Activated CD8-positive, alpha-beta T cell treated with anti-CD3 and anti-CD28 coated beads, Interleukin-2, amount 10 ng/mL, durations not matched to agents 7 days and 5 days (primary cell): ENCODE measurements at regions not wholly inside any gene's neighbourhood (a gene's known extent, or its start where the extent isn't known, plus 50 kb on each side); places are given as distances from the start of the nearest gene placed in this dataset.
"Not testable (repeated sequence)": the region's sequence is repeated elsewhere in the genome, so short reads cannot be mapped to it uniquely, and the experiment has no call there.

Experiments used
- ATAC-seq: fragments of 150-1000 bp; cut with Tn5 transposase; one replicate; pipeline ENCODE4 v1.10.0; 2021; ENCODE audit warnings: moderate library complexity
- CTCF ChIA-PET: fragments of 350-600 bp; sonication (Branson Sonifier 250); formaldehyde crosslinking; loops from one replicate; lab custom pipeline; 2021; ENCODE audit warnings: antibody characterized with exemption; lab: Charles Lee
- POLR2A ChIA-PET: fragments of 350-600 bp; sonication (Branson Sonifier 250); formaldehyde crosslinking; loops from one replicate; lab custom pipeline; 2021; ENCODE audit warnings: antibody characterized with exemption; lab: Charles Lee
- DNase-seq: peaks from one replicate; pipeline ENCODE4 v3.0.0-alpha.2; 2020
- H3K27ac Mint-ChIP-seq: one replicate; pipeline ENCODE4 v1.8.0; 2021; ENCODE audit warnings: mild to moderate bottlenecking, mixed read lengths
- H3K27me3 Mint-ChIP-seq: one replicate; pipeline ENCODE4 v1.8.0; 2021; ENCODE audit warnings: low read depth, mixed read lengths
- H3K36me3 Mint-ChIP-seq: one replicate; pipeline ENCODE4 v1.8.0; 2021; ENCODE audit warnings: low read depth, mixed read lengths
- H3K4me1 Mint-ChIP-seq: one replicate; pipeline ENCODE4 v1.8.0; 2021; ENCODE audit warnings: low read depth, mixed read lengths
- H3K4me3 Mint-ChIP-seq: one replicate; pipeline ENCODE4 v1.8.0; 2021; ENCODE audit warnings: mild to moderate bottlenecking, mixed read lengths
- H3K9me3 Mint-ChIP-seq: one replicate; pipeline ENCODE4 v1.8.0; 2022; ENCODE audit warnings: mixed read lengths; ENCODE audit not compliant: insufficient read depth

DNA sequence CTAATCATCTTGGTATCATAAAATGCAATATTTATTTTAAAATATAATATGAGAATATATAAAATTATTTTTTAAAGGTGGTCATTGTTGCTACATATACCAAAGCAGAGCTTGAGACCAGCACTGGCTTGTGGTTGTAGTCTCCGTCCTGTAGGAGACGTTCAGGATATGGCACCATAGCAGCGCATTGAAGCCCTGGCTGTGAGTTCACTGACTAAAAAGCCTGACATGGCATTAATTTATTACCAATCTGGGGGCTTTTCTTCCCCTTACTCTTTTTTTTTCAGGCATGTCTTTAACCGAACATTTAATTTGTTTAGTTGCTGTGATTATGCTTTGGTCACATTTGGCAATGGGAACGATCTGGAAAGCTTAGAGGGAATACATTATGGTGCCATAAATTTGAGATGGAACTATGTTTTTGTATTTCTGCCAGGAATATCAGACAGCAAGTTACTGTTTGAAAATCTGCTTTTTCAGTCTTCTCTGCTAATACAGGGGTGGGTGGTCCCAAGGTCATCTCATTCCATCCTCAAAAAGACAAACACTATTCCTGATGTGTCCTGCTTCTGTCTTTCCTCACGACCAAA lies 108.5 kb downstream of the ZIC4 start:
- Mint-ChIP-seq H3K4me3 (no peak overlapping the region), H3K4me1 (no peaks in the 10 kb centered on the region), H3K36me3 (no peaks in the 10 kb centered on the region), H3K9me3 (no peaks in the 10 kb centered on the region), H3K27me3 (no peaks in the 10 kb centered on the region), H3K27ac (no peak overlapping the region)
- ATAC-seq (no peak), DNase-seq (no peak)
- ChIA-PET POLR2A (no interaction called here), CTCF (no interaction called here)

DNA sequence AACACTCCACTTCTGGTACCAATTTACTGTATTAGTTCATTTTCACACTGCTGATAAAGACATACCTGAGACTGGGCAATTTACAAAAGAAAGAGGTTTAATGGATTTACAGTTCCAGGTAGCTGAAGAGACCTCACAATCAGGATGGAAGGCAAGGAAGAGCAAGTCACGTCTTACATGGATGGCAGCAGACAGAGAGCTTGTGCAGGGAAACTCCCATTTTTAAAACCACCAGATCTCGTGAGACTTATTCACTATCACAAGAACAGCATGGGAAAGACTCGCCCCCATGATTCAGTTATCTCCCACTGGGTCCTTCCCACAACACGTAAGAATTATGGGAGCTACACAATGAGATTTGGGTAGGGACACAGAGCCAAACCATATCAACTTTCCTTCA lies 119.0 kb downstream of the ZIC4 start:
- H3K4me1 Mint-ChIP-seq, H3K4me3 Mint-ChIP-seq, DNase-seq, ATAC-seq, H3K36me3 Mint-ChIP-seq, CTCF ChIA-PET, H3K9me3 Mint-ChIP-seq, H3K27ac Mint-ChIP-seq, H3K27me3 Mint-ChIP-seq, POLR2A ChIA-PET: not testable (repeated sequence)

DNA sequence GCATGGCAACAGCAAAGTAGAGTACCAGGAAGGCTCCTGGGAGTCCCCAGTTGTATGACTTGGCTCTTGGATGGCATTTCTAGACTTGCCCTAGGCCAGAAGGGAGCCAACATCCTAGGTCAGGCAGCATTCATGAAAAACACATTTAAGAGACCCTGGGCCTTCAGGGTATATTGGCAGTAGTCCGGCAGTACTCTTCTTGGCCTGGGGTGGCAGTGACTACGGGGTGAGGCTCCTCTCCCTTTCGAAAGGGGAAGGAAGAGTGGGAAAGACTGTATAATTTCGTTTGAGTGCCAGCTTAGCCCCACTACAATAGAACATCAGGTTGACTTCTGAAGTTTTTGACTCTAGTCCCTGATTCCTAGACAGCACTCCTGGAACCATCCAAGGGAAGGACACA lies 136.4 kb downstream of the ZIC4 start:
- Mint-ChIP-seq H3K4me1 (no peaks in the 10 kb centered on the region), H3K36me3 (no peaks in the 10 kb centered on the region), H3K27ac (no peak overlapping the region), H3K4me3 (no peak overlapping the region), H3K27me3 (no peaks in the 10 kb centered on the region), H3K9me3 (peaks cover 15% of the 10 kb centered on the region)
- ChIA-PET POLR2A (no interaction called here), CTCF (no interaction called here)
- ATAC-seq (no peak), DNase-seq (no peak)

DNA sequence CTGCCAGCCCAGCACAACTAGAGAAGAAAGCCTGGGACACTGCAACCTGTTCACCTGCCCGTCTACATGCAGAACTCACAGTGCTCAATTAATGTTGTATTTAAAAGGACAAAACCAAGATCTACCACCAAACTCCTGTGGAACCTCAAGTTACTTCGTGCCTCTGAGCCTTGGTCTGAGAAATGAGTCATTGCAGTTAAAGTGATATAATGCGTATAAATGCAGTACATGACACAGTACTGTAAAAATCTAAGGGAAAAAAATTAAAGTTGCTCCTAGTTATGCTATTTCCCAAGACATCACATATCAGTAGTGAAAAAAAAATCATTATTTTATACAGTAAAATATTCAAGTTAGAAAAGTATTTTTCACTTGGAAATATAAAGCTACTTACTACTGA lies 138.9 kb downstream of the ZIC4 start:
- no peaks in the 10 kb centered on the region for H3K4me1 Mint-ChIP-seq
- H3K4me3 Mint-ChIP-seq, result no peak overlapping the region
- DNase-seq (no peak), ATAC-seq (no peak)
- POLR2A ChIA-PET, result no interaction called here
- peaks cover 8% of the 10 kb centered on the region for H3K9me3 Mint-ChIP-seq
- H3K36me3 Mint-ChIP-seq, result no peaks in the 10 kb centered on the region
- CTCF ChIA-PET, result no interaction called here
- H3K27me3 Mint-ChIP-seq, result no peaks in the 10 kb centered on the region
- H3K27ac Mint-ChIP-seq, result no peak overlapping the region

DNA sequence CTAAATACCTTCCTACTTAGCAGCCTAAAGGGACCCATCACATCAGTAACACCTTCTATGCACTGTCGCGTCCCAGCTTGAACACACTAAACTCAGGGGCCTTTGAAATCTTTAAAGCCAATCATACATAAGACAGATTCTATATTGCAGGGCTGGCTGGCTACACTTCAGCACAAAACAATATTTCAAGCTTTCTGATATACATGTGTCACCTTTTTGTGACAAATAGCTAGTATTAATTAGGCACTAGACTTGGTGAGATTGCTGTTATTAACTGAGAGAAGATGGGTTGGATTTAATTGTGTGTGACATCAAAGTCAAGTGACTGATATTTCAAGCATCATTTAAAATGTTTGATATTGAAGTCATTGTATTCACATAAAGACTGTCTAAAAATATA lies 148.4 kb downstream of the ZIC4 start:
- no peak for DNase-seq
- H3K36me3 Mint-ChIP-seq, result no peaks in the 10 kb centered on the region

DNA sequence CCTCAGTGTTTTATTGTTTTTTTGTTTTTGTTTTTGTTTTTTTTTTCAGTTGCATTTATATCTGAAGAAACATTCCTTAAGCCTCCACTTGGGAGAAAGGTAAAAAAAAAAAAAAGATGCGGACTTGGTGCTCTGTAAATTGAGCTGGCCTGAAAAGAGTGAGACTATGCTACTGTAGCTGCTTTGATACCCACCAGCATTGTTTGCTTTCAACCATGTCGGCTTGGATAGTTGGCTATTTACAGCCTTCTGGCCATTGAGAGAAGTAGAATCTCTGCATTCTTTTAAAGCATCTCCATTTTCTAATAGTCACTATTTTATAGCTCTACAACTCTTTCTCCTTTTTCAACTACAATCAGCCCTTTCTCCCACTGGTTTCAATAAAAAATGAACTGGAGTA lies 149.6 kb downstream of the ZIC4 start:
- ChIA-PET POLR2A (no interaction called here), CTCF (no interaction called here)
- Mint-ChIP-seq H3K4me3 (no peak overlapping the region), H3K27ac (no peak overlapping the region), H3K9me3 (no peaks in the 10 kb centered on the region), H3K36me3 (no peaks in the 10 kb centered on the region), H3K4me1 (no peaks in the 10 kb centered on the region), H3K27me3 (no peaks in the 10 kb centered on the region)
- DNase-seq (no peak), ATAC-seq (no peak)

More for the DNA sequence above, 148.4 kb downstream of the ZIC4 start:
- no peak overlapping the region for H3K4me3 Mint-ChIP-seq
- H3K4me1 Mint-ChIP-seq, result no peaks in the 10 kb centered on the region
- ATAC-seq, result no peak
- H3K27ac Mint-ChIP-seq, result no peak overlapping the region
- no peaks in the 10 kb centered on the region for H3K9me3 Mint-ChIP-seq
- no peaks in the 10 kb centered on the region for H3K27me3 Mint-ChIP-seq
- CTCF ChIA-PET, result no interaction called here
- POLR2A ChIA-PET, result no interaction called here

DNA sequence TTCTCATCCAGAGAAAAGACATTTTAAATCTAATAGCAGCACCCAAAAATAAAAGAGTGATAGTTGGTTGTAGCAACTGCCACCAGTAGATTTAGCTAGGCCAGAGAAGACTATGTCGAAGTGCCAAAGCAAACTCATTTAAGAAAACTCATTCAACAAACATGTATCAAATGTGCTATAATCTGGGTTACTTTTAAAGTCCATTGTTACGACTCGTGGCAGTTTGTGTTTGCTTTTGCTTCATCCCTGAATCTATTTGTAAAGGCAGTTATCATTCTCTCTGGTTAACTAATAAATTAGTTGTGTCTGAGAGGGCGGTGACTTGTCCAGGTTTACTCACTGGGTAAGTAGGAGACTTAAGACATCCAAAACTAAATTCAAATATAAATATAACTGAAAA lies 159.4 kb downstream of the ZIC4 start:
- Mint-ChIP-seq H3K4me3 (no peak overlapping the region), H3K4me1 (no peaks in the 10 kb centered on the region), H3K9me3 (no peaks in the 10 kb centered on the region), H3K36me3 (no peaks in the 10 kb centered on the region), H3K27me3 (no peaks in the 10 kb centered on the region), H3K27ac (no peak overlapping the region)
- ChIA-PET CTCF (no interaction called here), POLR2A (no interaction called here)
- no peak for DNase-seq
- no peak for ATAC-seq

DNA sequence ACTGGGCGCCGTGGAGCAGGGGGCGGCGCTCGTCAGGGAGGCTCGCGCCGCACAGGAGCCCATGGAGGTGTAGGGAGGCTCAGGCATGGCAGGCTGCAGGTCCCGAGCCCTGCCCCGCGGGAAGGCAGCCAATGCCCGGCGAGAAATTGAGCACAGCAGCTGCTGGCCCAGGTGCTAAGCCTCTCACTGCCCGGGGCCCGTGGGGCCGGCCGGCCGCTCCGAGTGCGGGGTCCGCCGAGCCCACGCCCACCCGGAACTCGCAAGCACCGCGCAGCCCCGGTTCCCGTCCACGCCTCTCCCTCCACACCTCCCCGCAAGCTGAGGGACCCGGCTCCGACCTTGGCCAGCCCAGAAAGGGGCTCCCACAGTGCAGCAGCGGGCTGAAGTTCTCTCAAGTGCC lies 160.7 kb downstream of the ZIC4 start:
- CTCF ChIA-PET, POLR2A ChIA-PET, H3K27ac Mint-ChIP-seq, H3K4me3 Mint-ChIP-seq, ATAC-seq, H3K27me3 Mint-ChIP-seq, H3K36me3 Mint-ChIP-seq, H3K4me1 Mint-ChIP-seq, DNase-seq, H3K9me3 Mint-ChIP-seq: not testable (repeated sequence)

DNA sequence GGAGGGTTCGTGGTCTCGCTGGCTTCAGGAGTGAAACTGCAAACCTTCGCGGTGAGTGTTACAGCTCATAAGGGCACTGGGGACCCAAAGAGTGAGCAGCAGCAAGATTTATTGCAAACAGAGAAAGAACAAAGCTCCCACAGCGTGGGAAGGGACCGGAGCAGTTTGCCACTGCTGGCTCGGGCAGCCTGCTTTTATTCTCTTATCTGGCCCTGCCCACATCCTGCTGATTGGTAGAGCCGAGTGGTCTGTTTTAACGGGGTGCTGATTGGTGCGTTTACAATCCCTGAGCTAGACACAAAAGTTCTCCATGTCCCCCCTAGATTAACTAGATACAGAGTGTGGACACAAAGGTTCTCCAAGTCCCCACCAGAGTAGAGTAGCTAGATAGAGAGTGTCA lies 161.3 kb downstream of the ZIC4 start:
- CTCF ChIA-PET, H3K27me3 Mint-ChIP-seq, H3K4me1 Mint-ChIP-seq: not testable (repeated sequence)

DNA sequence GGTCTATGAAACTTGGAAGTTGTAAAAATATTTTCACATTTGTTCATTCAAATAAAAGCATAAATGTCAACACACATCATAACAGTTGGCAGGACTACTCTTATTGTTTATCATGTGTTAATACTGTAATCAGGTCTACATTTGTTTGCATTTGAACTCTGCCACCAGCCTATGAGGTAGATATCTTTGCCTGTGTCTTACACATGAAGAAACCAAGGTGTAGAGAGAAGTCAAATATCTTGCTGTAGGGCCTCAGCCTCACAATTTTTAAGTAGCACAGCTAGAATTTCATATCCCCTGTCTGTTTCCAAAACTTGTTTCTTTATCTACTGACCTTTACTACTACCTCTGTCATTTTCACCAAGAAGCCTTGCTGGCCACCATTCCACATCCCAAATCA lies 161.9 kb downstream of the ZIC4 start:
- POLR2A ChIA-PET, result no interaction called here
- ATAC-seq (no peak), DNase-seq (no peak)
- Mint-ChIP-seq H3K27me3 (no peaks in the 10 kb centered on the region), H3K36me3 (no peaks in the 10 kb centered on the region), H3K9me3 (no peaks in the 10 kb centered on the region), H3K4me1 (no peaks in the 10 kb centered on the region), H3K4me3 (no peak overlapping the region), H3K27ac (no peak overlapping the region)
- CTCF ChIA-PET, result no interaction called here

More for the DNA sequence above, 161.3 kb downstream of the ZIC4 start:
- DNase-seq, H3K4me3 Mint-ChIP-seq, ATAC-seq, H3K27ac Mint-ChIP-seq, H3K36me3 Mint-ChIP-seq, H3K9me3 Mint-ChIP-seq, POLR2A ChIA-PET: not testable (repeated sequence)

DNA sequence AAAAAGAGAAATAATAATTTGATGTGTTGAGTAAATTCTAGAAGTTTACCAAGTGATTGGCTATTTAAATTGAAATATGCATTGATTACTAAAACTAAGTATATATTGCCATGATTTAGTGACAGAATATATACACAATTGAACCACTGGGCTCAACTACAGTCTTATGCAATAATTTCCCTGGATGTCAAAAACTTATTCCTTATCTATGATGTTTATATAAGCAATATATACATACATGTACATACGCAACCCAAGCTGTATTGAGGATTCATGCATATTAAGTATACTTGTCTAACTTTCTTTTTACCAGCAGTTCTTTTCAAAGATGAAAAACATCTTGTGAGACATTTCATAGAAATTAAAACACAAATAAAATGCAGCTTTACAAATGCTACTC lies 165.8 kb downstream of the ZIC4 start:
- CTCF ChIA-PET, result no interaction called here
- H3K27ac Mint-ChIP-seq, result no peak overlapping the region
- H3K36me3 Mint-ChIP-seq, result no peaks in the 10 kb centered on the region
- ATAC-seq, result no peak
- H3K4me3 Mint-ChIP-seq, result no peak overlapping the region
- no peak for DNase-seq
- POLR2A ChIA-PET, result no interaction called here
- H3K27me3 Mint-ChIP-seq, result no peaks in the 10 kb centered on the region
- no peaks in the 10 kb centered on the region for H3K9me3 Mint-ChIP-seq
- no peaks in the 10 kb centered on the region for H3K4me1 Mint-ChIP-seq

DNA sequence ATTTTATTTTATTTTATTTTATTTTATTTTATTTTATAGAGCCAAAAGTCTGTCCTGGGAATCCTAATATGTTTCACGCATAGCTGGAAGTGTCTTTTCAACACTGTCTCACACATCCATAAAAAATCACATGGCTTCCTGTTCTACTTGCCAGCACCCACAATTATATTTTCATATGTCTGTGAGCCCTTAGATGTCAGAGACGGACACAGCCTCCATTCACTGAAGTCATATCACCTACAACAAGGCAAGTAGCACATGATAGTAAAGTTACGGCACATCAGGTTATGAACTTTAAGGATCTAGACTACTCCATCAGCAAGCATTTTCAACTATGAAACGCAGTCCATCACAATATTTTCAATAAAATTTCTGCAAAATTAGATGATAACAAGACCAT lies 168.4 kb downstream of the ZIC4 start:
- ATAC-seq, result no peak
- H3K9me3 Mint-ChIP-seq, result peaks cover 6% of the 10 kb centered on the region
- DNase-seq, result no peak
- H3K27ac Mint-ChIP-seq, result no peak overlapping the region
- ChIA-PET POLR2A (no interaction called here), CTCF (no interaction called here)
- H3K4me1 Mint-ChIP-seq, result no peaks in the 10 kb centered on the region
- H3K27me3 Mint-ChIP-seq, result no peaks in the 10 kb centered on the region
- no peak overlapping the region for H3K4me3 Mint-ChIP-seq
- no peaks in the 10 kb centered on the region for H3K36me3 Mint-ChIP-seq

DNA sequence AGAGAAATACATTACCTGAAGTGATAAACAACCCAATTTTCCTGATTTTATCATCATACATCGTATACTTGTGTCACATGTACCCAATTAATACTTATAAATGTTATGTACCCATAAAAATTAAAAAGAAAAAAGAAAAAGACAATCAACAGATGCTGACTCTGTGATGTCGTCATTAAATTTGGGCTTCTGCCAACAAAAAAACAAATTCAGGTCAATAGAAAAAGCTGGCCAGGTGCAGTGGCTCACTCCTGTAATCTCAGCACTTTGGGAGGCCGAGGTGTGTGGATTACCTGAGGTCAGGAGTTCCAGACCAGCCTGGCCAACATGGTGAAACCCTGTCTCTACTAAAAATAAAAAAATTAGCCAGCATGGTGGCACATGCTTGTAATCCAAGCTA lies 174.4 kb downstream of the ZIC4 start:
- DNase-seq, H3K36me3 Mint-ChIP-seq, H3K4me3 Mint-ChIP-seq, H3K27me3 Mint-ChIP-seq, H3K4me1 Mint-ChIP-seq, ATAC-seq, POLR2A ChIA-PET, H3K27ac Mint-ChIP-seq, CTCF ChIA-PET: not testable (repeated sequence)
- H3K9me3 Mint-ChIP-seq, result peaks cover 11% of the 10 kb centered on the region
